HEK293 (cell line): ENCODE measurements at regions not wholly inside any gene's neighbourhood (a gene's known extent, or its start where the extent isn't known, plus 50 kb on each side); places are given as distances from the start of the nearest gene placed in this dataset.

ENCODE experiments used
- CTCF ChIA-PET: fragments of 350-600 bp; formaldehyde crosslinking; extraction: SDS; loops from one replicate; lab custom pipeline; 2021; ENCODE audit warnings: antibody characterized with exemption; lab: Yijun Ruan, JAX
- POLR2A ChIA-PET: fragments of 300-600 bp; formaldehyde crosslinking; extraction: SDS; loops from one replicate; lab custom pipeline; 2020; ENCODE audit warnings: antibody characterized with exemption, inconsistent platforms; lab: Yijun Ruan, JAX
- H3K27ac ChIP-seq: fragments of 200-500 bp; sonication (Bioruptor generic); 2 replicates; pipeline ENCODE4 v1.5.1; 2014; ENCODE audit warnings: low read depth, low read length, control low read depth, inconsistent platforms; ENCODE audit errors: extremely low read depth
- H3K36me3 ChIP-seq, 2 experiments: fragments of 200-500 bp in 1 of 2; sonication (Bioruptor generic) in 1 of 2; 1 replicate in 1 of 2; 2 replicates in 1 of 2; pipeline ENCODE4 v1.5.1; 2014 to 2017; ENCODE audit warnings: inconsistent platforms in 2 of 2, low read length in 2 of 2; ENCODE audit not compliant: control insufficient read depth in 2 of 2, insufficient read depth in 1 of 2
- H3K4me1 ChIP-seq: fragments of 200-500 bp; sonication (Bioruptor generic); 2 replicates; pipeline ENCODE4 v1.5.1; 2014; ENCODE audit warnings: mild to moderate bottlenecking, low read length, inconsistent platforms; ENCODE audit not compliant: control insufficient read depth, insufficient read depth
- H3K4me3 ChIP-seq: 2 replicates; pipeline ENCODE4 v1.5.1; 2011; ENCODE audit warnings: low read depth, mild to moderate bottlenecking, control low read depth, low read length, moderate library complexity
- H3K9me3 ChIP-seq: fragments of 200-500 bp; sonication (Bioruptor generic); 2 replicates; pipeline ENCODE4 v1.5.1; 2014; ENCODE audit warnings: low read depth, low read length, inconsistent platforms; ENCODE audit not compliant: control insufficient read depth, insufficient read depth
- FEZF1 ChIP-seq: fragments of 450-650 bp; formaldehyde crosslinking; IDR thresholded peaks from 2 replicates; pipeline ENCODE4 v1.5.1; 2016; ENCODE audit warnings: missing biosample characterization, missing genetic modification characterization
- KLF16 ChIP-seq: fragments of 450-650 bp; formaldehyde crosslinking; IDR thresholded peaks from 2 replicates; pipeline ENCODE4 v1.5.1; 2017; ENCODE audit warnings: missing biosample characterization, missing genetic modification characterization
- PRDM6 ChIP-seq: fragments of 450-650 bp; formaldehyde crosslinking; IDR thresholded peaks from 2 replicates; pipeline ENCODE4 v1.5.1; 2017; ENCODE audit warnings: missing biosample characterization, missing genetic modification characterization
- SP2 ChIP-seq: fragments of 450-650 bp; formaldehyde crosslinking; IDR thresholded peaks from 2 replicates; pipeline ENCODE4 v1.5.1; 2016; ENCODE audit warnings: missing biosample characterization, missing genetic modification characterization
- SP7 ChIP-seq: fragments of 450-650 bp; formaldehyde crosslinking; IDR thresholded peaks from 2 replicates; pipeline ENCODE4 v1.5.1; 2016; ENCODE audit warnings: missing biosample characterization, missing genetic modification characterization
- ZBTB20 ChIP-seq: fragments of 450-650 bp; formaldehyde crosslinking; IDR thresholded peaks from 2 replicates; pipeline ENCODE4 v1.5.1; 2016; ENCODE audit warnings: missing biosample characterization, missing genetic modification characterization
- ZBTB21 ChIP-seq: fragments of 450-650 bp; formaldehyde crosslinking; IDR thresholded peaks from 2 replicates; pipeline ENCODE4 v1.5.1; 2017; ENCODE audit warnings: missing biosample characterization, missing genetic modification characterization
- ZBTB48 ChIP-seq: fragments of 450-650 bp; formaldehyde crosslinking; IDR thresholded peaks from 2 replicates; pipeline ENCODE4 v1.5.1; 2016; ENCODE audit warnings: missing biosample characterization, missing genetic modification characterization
- ZNF10 ChIP-seq: fragments of 450-650 bp; formaldehyde crosslinking; IDR thresholded peaks from 2 replicates; pipeline ENCODE4 v1.5.1; 2017; ENCODE audit warnings: missing biosample characterization, missing genetic modification characterization
- ZNF155 ChIP-seq: fragments of 450-650 bp; formaldehyde crosslinking; IDR thresholded peaks from 2 replicates; pipeline ENCODE4 v1.5.1; 2016; ENCODE audit warnings: missing biosample characterization, missing genetic modification characterization
- ZNF214 ChIP-seq: fragments of 450-650 bp; formaldehyde crosslinking; IDR thresholded peaks from 2 replicates; pipeline ENCODE4 v1.5.1; 2017; ENCODE audit warnings: missing biosample characterization, mild to moderate bottlenecking, missing genetic modification characterization, borderline replicate concordance
- ZNF366 ChIP-seq: fragments of 450-650 bp; formaldehyde crosslinking; conservative IDR thresholded peaks from 2 replicates; pipeline ENCODE4 v1.5.1; 2016; ENCODE audit warnings: missing biosample characterization, missing genetic modification characterization
- ZNF394 ChIP-seq: fragments of 450-650 bp; formaldehyde crosslinking; IDR thresholded peaks from 2 replicates; pipeline ENCODE4 v1.5.1; 2016; ENCODE audit warnings: missing biosample characterization, missing genetic modification characterization, mild to moderate bottlenecking, moderate library complexity, borderline replicate concordance
- ZNF660 ChIP-seq: fragments of 450-650 bp; IDR thresholded peaks from 2 replicates; pipeline ENCODE4 v1.5.1; 2018; ENCODE audit warnings: missing biosample characterization, mild to moderate bottlenecking, missing genetic modification characterization
- ZNF670 ChIP-seq: fragments of 450-650 bp; formaldehyde crosslinking; IDR thresholded peaks from 2 replicates; pipeline ENCODE4 v1.5.1; 2016; ENCODE audit warnings: missing biosample characterization, missing genetic modification characterization, low read depth
- ZNF843 ChIP-seq: fragments of 450-650 bp; formaldehyde crosslinking; IDR thresholded peaks from 2 replicates; pipeline ENCODE4 v1.5.1; 2016; ENCODE audit warnings: missing biosample characterization, missing genetic modification characterization
- TF ChIP-seq, protein P1 (sequence below): fragments of 450-650 bp; formaldehyde crosslinking; IDR thresholded peaks from 2 replicates; pipeline ENCODE4 v1.5.1; 2016; ENCODE audit warnings: missing biosample characterization, missing genetic modification characterization, borderline replicate concordance
- TF ChIP-seq, protein P2 (sequence below): fragments of 450-650 bp; formaldehyde crosslinking; conservative IDR thresholded peaks from 2 replicates; pipeline ENCODE4 v1.5.1; 2016; ENCODE audit warnings: low read depth, missing biosample characterization, missing genetic modification characterization
- TF ChIP-seq, protein P3 (sequence below): fragments of 450-650 bp; formaldehyde crosslinking; IDR thresholded peaks from 2 replicates; pipeline ENCODE4 v1.5.1; 2016; ENCODE audit warnings: missing biosample characterization, missing genetic modification characterization
- TF ChIP-seq, protein P4 (sequence below): fragments of 450-650 bp; formaldehyde crosslinking; IDR thresholded peaks from 2 replicates; pipeline ENCODE4 v1.5.1; 2017; ENCODE audit warnings: missing biosample characterization, missing genetic modification characterization

- TF ChIP-seq, protein P1, sequence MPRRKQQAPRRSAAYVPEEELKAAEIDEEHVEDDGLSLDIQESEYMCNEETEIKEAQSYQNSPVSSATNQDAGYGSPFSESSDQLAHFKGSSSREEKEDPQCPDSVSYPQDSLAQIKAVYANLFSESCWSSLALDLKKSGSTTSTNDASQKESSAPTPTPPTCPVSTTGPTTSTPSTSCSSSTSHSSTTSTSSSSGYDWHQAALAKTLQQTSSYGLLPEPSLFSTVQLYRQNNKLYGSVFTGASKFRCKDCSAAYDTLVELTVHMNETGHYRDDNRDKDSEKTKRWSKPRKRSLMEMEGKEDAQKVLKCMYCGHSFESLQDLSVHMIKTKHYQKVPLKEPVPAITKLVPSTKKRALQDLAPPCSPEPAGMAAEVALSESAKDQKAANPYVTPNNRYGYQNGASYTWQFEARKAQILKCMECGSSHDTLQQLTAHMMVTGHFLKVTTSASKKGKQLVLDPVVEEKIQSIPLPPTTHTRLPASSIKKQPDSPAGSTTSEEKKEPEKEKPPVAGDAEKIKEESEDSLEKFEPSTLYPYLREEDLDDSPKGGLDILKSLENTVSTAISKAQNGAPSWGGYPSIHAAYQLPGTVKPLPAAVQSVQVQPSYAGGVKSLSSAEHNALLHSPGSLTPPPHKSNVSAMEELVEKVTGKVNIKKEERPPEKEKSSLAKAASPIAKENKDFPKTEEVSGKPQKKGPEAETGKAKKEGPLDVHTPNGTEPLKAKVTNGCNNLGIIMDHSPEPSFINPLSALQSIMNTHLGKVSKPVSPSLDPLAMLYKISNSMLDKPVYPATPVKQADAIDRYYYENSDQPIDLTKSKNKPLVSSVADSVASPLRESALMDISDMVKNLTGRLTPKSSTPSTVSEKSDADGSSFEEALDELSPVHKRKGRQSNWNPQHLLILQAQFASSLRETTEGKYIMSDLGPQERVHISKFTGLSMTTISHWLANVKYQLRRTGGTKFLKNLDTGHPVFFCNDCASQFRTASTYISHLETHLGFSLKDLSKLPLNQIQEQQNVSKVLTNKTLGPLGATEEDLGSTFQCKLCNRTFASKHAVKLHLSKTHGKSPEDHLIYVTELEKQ (tag by site-specific recombination) = no peak
- TF ChIP-seq ZNF843 (tag by site-specific recombination) (peak; percentile 52), SP7 (tag by site-specific recombination) (no peak), ZNF366 (tag by site-specific recombination) (no peak), ZNF214 (tag by site-specific recombination) (no peak), ZNF660 (no peak)
Observed at GRCh38 chr12:24079083-24079482, 129.6 kb upstream of the SOX5 start (continued).

DNA sequence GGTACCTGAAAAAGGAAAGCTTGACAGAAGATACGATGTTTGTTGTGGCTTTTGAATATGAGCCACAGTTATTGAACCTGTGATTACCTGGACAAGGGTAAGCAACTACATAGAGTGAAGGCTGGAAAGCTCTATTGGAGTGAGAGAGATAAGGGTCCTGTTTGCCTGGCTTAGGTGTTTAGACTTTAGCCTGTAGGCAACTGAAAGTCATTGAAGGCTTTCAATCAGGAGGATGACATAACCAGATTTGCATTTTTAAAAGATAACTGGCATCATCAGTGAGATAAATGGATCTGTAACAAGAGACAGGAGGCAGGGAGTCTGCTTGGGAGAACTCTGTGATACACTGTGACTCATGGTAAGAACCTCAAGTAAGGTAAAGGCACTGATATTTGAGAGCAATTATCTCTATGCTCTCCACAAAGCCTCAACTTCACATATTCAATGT lies 128.9 kb upstream of the SOX5 start:
- no peaks in the 10 kb centered on the region for H3K9me3 ChIP-seq
- POLR2A ChIA-PET = no interaction called here
- peak overlapping the region; percentile 54 for H3K27ac ChIP-seq
- H3K4me3 ChIP-seq = no peak overlapping the region
- CTCF ChIA-PET = interaction anchor here (1.3 kb wide), 1 partner anchor 66 kb away, joined by 5 read pairs; no protein-coding TSS in a partner anchor
- peaks cover 22% of the 10 kb centered on the region for H3K4me1 ChIP-seq
- no peaks in the 10 kb centered on the region for H3K36me3 ChIP-seq
- TF ChIP-seq ZNF10 (tag by site-specific recombination) (0 out of 2 replicates have a peak, but pooled peaks have one; percentile 53), ZNF670 (tag by site-specific recombination) (no peak), ZBTB48 (tag by site-specific recombination) (no peak), ZNF155 (tag by site-specific recombination) (no peak), PRDM6 (tag by site-specific recombination) (peak; percentile 30; the same call in 1 of the 2 replicates), ZBTB21 (tag by site-specific recombination) (peak; percentile 52; the same call in 1 of the 2 replicates), ZNF394 (tag by site-specific recombination) (peak; percentile 41; the same call in 1 of the 2 replicates), ZBTB20 (no peak), SP2 (no peak), SP7 (tag by site-specific recombination) (peak; percentile 82), KLF16 (tag by site-specific recombination) (0 out of 2 replicates have a peak, but pooled peaks have one; percentile 20), FEZF1 (tag by site-specific recombination) (peak; percentile 28; the same call in 1 of the 2 replicates)
- TF ChIP-seq, protein P2, sequence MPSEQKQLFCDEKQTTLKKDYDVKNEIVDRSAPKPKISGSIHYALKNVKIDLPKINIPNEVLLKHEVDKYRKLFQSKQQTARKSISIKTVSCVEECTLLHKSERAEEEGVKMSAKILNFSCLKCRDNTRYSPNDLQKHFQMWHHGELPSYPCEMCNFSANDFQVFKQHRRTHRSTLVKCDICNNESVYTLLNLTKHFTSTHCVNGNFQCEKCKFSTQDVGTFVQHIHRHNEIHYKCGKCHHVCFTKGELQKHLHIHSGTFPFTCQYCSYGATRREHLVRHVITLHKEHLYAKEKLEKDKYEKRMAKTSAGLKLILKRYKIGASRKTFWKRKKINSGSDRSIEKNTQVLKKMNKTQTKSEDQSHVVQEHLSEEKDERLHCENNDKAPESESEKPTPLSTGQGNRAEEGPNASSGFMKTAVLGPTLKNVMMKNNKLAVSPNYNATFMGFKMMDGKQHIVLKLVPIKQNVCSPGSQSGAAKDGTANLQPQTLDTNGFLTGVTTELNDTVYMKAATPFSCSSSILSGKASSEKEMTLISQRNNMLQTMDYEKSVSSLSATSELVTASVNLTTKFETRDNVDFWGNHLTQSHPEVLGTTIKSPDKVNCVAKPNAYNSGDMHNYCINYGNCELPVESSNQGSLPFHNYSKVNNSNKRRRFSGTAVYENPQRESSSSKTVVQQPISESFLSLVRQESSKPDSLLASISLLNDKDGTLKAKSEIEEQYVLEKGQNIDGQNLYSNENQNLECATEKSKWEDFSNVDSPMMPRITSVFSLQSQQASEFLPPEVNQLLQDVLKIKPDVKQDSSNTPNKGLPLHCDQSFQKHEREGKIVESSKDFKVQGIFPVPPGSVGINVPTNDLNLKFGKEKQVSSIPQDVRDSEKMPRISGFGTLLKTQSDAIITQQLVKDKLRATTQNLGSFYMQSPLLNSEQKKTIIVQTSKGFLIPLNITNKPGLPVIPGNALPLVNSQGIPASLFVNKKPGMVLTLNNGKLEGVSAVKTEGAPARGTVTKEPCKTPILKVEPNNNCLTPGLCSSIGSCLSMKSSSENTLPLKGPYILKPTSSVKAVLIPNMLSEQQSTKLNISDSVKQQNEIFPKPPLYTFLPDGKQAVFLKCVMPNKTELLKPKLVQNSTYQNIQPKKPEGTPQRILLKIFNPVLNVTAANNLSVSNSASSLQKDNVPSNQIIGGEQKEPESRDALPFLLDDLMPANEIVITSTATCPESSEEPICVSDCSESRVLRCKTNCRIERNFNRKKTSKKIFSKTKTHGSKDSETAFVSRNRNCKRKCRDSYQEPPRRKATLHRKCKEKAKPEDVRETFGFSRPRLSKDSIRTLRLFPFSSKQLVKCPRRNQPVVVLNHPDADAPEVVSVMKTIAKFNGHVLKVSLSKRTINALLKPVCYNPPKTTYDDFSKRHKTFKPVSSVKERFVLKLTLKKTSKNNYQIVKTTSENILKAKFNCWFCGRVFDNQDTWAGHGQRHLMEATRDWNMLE (tag by site-specific recombination) = no peak; the same call in 1 of the 2 replicates
- TF ChIP-seq, protein P3, sequence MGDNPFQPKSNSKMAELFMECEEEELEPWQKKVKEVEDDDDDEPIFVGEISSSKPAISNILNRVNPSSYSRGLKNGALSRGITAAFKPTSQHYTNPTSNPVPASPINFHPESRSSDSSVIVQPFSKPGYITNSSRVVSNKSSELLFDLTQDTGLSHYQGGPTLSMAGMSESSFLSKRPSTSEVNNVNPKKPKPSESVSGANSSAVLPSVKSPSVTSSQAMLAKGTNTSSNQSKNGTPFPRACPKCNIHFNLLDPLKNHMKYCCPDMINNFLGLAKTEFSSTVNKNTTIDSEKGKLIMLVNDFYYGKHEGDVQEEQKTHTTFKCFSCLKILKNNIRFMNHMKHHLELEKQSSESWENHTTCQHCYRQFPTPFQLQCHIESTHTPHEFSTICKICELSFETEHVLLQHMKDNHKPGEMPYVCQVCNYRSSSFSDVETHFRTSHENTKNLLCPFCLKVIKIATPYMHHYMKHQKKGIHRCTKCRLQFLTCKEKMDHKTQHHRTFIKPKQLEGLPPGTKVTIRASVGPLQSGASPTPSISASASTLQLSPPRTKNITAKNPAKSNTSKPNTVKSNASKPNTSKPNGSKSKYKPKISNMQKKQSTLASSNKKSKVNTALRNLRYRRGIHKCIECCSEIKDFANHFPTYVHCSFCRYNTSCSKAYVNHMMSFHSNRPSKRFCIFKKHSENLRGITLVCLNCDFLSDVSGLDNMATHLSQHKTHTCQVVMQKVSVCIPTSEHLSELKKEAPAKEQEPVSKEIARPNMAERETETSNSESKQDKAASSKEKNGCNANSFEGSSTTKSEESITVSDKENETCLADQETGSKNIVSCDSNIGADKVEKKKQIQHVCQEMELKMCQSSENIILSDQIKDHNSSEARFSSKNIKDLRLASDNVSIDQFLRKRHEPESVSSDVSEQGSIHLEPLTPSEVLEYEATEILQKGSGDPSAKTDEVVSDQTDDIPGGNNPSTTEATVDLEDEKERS (tag by site-specific recombination) = no peak
- TF ChIP-seq, protein P4, sequence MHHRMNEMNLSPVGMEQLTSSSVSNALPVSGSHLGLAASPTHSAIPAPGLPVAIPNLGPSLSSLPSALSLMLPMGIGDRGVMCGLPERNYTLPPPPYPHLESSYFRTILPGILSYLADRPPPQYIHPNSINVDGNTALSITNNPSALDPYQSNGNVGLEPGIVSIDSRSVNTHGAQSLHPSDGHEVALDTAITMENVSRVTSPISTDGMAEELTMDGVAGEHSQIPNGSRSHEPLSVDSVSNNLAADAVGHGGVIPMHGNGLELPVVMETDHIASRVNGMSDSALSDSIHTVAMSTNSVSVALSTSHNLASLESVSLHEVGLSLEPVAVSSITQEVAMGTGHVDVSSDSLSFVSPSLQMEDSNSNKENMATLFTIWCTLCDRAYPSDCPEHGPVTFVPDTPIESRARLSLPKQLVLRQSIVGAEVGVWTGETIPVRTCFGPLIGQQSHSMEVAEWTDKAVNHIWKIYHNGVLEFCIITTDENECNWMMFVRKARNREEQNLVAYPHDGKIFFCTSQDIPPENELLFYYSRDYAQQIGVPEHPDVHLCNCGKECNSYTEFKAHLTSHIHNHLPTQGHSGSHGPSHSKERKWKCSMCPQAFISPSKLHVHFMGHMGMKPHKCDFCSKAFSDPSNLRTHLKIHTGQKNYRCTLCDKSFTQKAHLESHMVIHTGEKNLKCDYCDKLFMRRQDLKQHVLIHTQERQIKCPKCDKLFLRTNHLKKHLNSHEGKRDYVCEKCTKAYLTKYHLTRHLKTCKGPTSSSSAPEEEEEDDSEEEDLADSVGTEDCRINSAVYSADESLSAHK (tag by site-specific recombination) = no peak
